ENCODE measurements at regions not wholly inside any gene's neighbourhood (a gene's known extent, or its start where the extent isn't known, plus 50 kb on each side); places are given as distances from the start of the nearest gene placed in this dataset.

GRCh38 chr6:78483553-78484197 is 383.7 kb upstream of the IRAK1BP1 start:
- TF ChIP-seq CTCF (IDR thresholded peaks at IDR 0.05; ENCODE audit: low read length) (no peak), EZH2 (IDR thresholded peaks at IDR 0.05; ENCODE audit: borderline replicate concordance, low read length) (no peak)

All from OCI-LY1 (cell line).